ENCODE measurements at regions not wholly inside any gene's neighbourhood (a gene's known extent, or its start where the extent isn't known, plus 50 kb on each side); places are given as distances from the start of the nearest gene placed in this dataset.
A peak's percentile ranks its signal among the peaks of the same experiment; 100 is the strongest.
"Not testable (repeated sequence)": the region's sequence is repeated elsewhere in the genome, so short reads cannot be mapped to it uniquely, and the experiment has no call there.

- DNase-seq = no peak
Observed at GRCh38 chr4:174183259-174183658, 100.2 kb downstream of the FBXO8 start.

- no peak for DNase-seq
Observed at GRCh38 chr4:174181827-174182226, 101.6 kb downstream of the FBXO8 start.

DNA sequence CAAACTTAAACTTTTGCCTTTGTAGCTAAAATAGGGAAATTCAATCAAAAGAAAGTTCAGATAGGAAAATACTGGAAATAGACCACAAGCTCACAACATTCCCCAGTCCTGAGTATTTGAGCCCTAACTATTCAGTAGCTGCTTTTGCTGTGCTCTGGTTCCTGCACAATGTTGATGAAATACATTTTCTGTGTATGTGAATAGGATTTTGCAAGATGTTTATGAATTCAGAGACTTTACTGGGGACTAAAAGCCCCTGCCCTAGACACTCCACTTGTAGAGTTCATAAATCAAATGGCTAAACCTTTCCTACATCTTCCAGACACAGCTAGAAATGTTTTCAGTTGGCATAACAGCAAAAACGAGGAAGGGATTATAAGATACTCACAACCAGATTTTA lies 105.9 kb downstream of the FBXO8 start:
- DNase-seq = no peak

GRCh38 chr4:174175836-174176235 lies 107.6 kb downstream of the FBXO8 start:
- DNase-seq = not testable (repeated sequence)

GRCh38 chr4:174173360-174173759 lies 110.1 kb downstream of the FBXO8 start:
- no peak for DNase-seq

DNA sequence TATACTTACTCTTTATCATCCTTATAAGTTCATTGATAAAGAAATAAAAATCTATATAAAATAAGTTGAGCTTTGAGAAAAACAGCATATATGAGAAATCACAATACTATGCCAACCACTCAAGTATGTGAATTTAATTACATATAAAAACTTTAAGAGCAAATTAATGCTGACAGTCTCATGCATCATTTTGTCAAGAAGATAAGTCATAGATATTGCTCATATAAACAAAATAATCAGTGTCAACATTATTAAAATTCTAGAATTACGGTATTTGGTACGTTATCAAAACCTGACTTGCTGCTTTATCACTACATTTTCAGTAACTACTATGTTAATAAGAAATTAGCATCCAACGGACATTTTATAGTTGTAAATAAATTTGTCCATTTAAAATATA lies 111.2 kb downstream of the FBXO8 start:
- no peak for DNase-seq

GRCh38 chr4:174170906-174171305 lies 112.6 kb downstream of the FBXO8 start:
- no peak for DNase-seq

DNA sequence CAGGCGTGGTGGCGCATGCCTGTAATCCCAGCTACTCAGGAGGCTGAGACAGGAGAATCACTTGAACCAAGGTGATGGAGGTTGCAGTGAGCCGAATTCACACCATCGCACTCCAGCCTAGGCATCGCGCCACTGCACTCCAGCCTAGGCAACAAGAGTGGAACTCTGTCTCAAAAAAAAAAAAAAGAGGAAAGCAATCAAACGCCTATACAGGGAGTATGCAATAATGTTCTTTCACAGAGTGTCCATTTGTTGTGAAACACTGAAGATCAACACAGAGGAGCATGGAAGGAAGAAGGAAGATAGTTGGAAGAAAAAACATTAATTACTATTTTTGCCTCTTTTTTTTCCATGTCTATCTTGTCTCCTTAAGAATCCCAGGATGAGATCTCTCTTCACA lies 113.4 kb downstream of the FBXO8 start:
- no peak for DNase-seq

- DNase-seq = no peak
Observed at GRCh38 chr4:174157106-174157607, 126.3 kb downstream of the FBXO8 start.

DNA sequence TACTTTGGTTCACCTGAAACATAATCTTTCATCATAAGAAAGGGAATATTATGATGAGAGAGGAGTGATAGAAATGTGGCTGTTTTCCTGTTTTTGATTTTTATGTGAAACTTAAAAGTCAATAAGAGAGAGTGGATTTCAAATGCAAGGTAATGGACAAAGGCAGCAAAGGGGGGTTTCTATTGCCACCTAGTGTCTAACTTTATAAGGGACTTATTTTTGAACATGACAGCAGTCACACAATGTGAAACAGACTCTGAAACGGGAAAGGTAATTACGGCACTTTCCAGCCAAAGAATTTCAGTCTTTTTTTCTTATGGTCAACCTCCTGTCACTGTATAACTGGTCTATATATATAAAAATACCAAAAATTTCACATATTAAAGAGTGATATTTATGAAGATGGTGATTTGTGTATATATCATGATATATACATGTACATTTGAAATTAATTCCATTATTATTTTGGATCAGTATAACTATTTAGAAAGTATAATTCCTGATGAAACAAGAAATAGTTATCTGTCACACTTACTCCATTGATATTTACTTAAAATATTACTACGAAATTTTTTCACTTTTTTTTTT lies 127.1 kb downstream of the FBXO8 start:
- peak; percentile 15 for DNase-seq

GRCh38 chr4:174154215-174154854 lies 129.1 kb downstream of the FBXO8 start:
- no peak for DNase-seq

GRCh38 chr4:174152717-174153466 lies 130.6 kb downstream of the FBXO8 start:
- no peak for DNase-seq

GRCh38 chr4:174147863-174148262 lies 135.6 kb downstream of the FBXO8 start:
- DNase-seq = no peak

DNA sequence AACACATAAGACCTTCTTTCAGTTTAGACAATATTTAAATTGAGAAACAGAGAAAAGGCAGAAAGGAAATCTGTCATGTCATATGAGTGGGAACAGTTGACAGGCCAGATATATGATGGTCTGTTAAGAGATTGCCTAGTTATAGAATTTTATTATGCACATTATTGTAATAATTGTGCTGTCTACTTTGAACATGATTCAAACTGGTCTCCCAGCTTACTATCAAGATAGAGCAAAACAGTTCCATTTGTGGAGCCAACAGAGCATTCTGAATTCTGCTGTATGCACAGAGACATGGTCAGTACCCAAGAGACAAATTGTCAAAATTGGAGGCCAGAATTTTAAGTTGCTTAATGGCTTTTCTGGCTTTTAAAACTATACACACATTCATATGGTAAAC lies 139.4 kb downstream of the FBXO8 start:
- DNase-seq = no peak

GRCh38 chr4:174141876-174142275 lies 141.6 kb downstream of the FBXO8 start:
- DNase-seq = no peak

DNA sequence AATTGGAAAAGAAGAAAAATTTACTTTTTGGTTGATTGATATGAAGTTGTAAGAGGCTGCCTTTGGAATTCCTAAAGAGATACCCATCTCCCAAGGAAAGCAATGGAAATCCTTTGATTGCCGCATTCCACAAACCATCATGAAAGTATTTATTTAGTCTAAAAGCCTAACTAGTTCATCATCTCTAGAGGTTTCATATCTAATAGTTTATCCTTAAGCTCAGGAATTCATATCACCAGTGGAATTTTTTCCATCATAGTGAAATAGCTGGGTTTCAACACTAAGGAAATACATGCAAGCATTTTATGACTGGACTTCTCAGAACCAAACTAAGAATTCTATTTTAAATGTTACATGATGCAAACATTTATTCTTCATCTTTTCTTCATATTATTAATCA lies 144.9 kb downstream of the FBXO8 start:
- no peak for DNase-seq

GRCh38 chr4:174137698-174138097 lies 145.8 kb downstream of the FBXO8 start:
- DNase-seq = no peak

GRCh38 chr4:174135936-174136406 lies 147.5 kb downstream of the FBXO8 start:
- no peak for DNase-seq

DNA sequence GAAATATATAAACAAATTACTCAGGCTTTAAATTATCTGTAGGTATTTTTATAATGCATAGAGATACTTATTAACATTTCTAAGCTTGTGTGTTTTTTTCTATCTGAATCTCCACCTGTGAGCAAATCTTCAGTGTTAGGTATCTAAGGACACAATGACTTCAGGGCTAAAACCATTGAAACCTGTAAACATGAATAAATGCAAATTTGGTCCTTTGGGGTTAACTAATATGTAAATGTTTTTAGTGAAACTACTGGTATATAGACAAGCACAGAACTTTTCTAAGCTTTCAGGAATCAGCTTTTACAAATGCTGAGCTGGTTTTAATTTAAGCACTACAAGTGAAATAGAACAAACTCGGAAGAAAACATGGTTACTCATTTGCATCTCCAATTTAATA lies 147.9 kb downstream of the FBXO8 start:
- DNase-seq = no peak

GRCh38 chr4:174134361-174134760 lies 149.1 kb downstream of the FBXO8 start:
- no peak for DNase-seq

DNA sequence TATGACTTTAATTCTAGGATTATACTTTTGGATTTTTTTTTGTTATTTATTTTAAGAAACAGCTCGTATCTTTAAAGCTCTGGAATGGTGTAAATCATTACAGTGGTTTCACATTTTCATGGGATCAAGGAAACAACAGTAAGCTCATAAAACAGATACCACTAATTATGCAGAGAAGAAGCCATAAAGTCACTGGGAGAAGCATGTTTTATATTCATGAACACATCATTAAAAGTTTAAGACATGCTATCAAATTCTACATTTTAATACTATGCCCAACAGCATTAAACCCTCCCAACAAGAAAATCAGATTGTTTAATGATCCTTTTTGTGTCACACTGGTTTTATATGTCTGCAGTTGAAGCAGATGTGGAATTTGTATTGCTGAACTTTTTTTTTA lies 149.9 kb downstream of the FBXO8 start:
- no peak for DNase-seq

- no peak for DNase-seq
Observed at GRCh38 chr4:174131901-174132300, 151.6 kb downstream of the FBXO8 start.

- DNase-seq = no peak
Observed at GRCh38 chr4:174122705-174123104, 160.8 kb downstream of the FBXO8 start.
